Nephron (organoid): ENCODE measurements at regions not wholly inside any gene's neighbourhood (a gene's known extent, or its start where the extent isn't known, plus 50 kb on each side); places are given as distances from the start of the nearest gene placed in this dataset.

ENCODE experiments used
- H3K27ac Mint-ChIP-seq, 3 experiments: 2 replicates each; pipeline ENCODE4 v1.8.0; 2020; ENCODE audit warnings: mixed read lengths in 3 of 3, mild to moderate bottlenecking in 2 of 3, moderate library complexity in 1 of 3
- H3K27me3 Mint-ChIP-seq: 2 replicates; pipeline ENCODE4 v1.8.0; 2021; ENCODE audit warnings: low read depth, mild to moderate bottlenecking, moderate library complexity, mixed read lengths
- H3K36me3 Mint-ChIP-seq: 2 replicates; pipeline ENCODE4 v1.8.0; 2020; ENCODE audit warnings: low read depth, mixed read lengths
- H3K4me1 Mint-ChIP-seq: 2 replicates; pipeline ENCODE4 v1.8.0; 2020; ENCODE audit warnings: mixed read lengths
- H3K4me3 Mint-ChIP-seq, 3 experiments: 2 replicates each; pipeline ENCODE4 v1.8.0; 2020; ENCODE audit warnings: mild to moderate bottlenecking in 3 of 3, mixed read lengths in 3 of 3, moderate library complexity in 2 of 3
- H3K9me3 Mint-ChIP-seq: 2 replicates; pipeline ENCODE4 v1.8.0; 2020; ENCODE audit warnings: mixed read lengths
- TF ChIP-seq, protein P1 (sequence below), 3 experiments: fragments of 200-600 bp; sonication (generic); IDR thresholded peaks; one replicate each; pipeline ENCODE4 v1.5.0; 2021; ENCODE audit warnings: antibody characterized with exemption in 3 of 3; ENCODE audit not compliant: unreplicated experiment in 3 of 3

DNA sequence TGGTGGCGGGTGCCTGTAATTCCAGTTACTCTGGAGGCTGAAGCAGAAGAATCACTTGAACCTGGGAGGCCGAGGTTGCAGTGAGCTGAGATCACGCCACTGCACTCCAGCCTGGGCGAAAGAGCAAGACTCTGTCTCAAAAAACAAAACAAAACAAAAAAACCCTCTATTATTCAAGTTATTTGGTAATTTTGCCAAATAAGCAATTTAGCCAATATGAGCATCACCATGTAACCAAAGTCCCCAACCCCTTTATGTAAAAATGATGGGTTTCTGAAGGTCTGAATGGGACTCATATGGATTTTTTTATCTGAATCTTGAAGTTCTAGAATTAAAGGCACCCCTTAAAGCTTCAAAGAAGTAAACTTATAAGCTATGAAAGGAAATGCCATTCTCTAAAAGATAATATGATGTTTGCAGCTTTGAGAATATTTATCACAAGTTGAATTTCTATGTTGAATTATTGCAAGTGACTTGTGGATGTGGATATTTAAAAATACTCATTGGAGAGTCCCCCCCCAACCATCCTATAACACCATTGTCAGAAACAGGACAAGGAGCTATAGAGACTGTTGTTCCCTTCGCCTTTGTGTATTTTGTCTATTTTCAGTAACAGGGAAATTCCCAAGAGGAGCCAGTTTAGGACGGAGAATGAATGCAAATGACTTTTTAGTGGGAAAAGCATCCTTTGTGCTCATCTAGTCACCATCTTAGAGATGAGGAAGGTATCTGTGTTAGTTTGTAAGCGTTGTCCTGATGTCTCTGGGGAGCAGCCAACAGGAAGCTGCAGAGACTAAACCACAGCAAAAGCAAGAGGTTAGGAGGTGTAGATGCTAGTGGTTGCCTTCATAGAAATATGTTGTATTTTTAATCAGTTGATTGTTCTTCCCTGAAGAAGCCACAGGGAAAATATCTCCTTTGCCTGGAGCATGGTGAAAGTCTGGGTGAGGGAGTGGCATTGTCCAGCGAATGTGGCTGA is 68.3 kb downstream of the TET3 start:
- peaks cover 37% of the 10 kb centered on the region for H3K36me3 Mint-ChIP-seq
- H3K27ac Mint-ChIP-seq: no peak overlapping the region
- no peak overlapping the region for H3K4me3 Mint-ChIP-seq
- no peaks in the 10 kb centered on the region for H3K27me3 Mint-ChIP-seq
- TF ChIP-seq, protein P1, sequence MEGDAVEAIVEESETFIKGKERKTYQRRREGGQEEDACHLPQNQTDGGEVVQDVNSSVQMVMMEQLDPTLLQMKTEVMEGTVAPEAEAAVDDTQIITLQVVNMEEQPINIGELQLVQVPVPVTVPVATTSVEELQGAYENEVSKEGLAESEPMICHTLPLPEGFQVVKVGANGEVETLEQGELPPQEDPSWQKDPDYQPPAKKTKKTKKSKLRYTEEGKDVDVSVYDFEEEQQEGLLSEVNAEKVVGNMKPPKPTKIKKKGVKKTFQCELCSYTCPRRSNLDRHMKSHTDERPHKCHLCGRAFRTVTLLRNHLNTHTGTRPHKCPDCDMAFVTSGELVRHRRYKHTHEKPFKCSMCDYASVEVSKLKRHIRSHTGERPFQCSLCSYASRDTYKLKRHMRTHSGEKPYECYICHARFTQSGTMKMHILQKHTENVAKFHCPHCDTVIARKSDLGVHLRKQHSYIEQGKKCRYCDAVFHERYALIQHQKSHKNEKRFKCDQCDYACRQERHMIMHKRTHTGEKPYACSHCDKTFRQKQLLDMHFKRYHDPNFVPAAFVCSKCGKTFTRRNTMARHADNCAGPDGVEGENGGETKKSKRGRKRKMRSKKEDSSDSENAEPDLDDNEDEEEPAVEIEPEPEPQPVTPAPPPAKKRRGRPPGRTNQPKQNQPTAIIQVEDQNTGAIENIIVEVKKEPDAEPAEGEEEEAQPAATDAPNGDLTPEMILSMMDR (IDR thresholded peaks at IDR 0.05; ENCODE audit: unreplicated experiment in 3 of 3): no peak
- peaks cover 32% of the 10 kb centered on the region for H3K4me1 Mint-ChIP-seq
- H3K9me3 Mint-ChIP-seq: no peaks in the 10 kb centered on the region

DNA sequence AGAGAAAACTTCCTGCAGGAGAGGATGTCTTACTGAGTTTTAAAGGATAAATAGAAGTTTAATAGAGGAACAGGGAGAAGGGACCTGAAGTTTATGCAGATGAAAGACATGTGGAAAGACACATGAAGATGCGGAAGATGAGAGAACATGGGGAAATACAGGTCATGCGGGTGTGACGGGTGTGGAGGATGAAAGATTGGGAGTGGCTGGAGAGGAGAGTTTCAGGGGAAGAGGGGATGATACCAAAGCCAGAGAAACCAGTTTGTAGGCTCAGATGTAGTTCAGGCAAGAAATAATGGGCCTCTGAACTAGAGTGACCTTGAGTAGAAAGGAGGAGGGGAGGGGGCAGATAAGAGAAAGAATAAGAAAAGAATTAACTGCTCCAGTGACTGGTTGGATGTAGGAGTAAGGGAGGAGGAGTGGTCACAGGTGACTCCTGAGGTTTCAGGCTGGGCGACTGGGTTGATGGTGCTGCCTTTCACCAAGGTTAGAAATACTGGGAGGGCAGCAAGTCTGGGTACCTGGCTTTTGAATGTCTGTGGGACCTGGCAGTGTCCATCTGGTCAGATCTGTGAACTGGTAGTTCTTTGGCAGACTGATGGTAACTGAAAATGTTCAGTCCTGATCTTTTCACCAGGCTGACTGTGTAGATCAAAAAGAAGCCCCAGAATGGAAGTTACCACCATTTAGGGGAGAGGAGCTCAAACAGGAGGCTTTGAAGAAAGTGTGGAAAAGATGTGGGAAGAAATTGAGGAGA is 69.4 kb downstream of the TET3 start:
- Mint-ChIP-seq H3K27me3 (no peaks in the 10 kb centered on the region), H3K4me3 (no peak overlapping the region), H3K4me1 (peaks cover 24% of the 10 kb centered on the region), H3K36me3 (peaks cover 36% of the 10 kb centered on the region), H3K9me3 (no peaks in the 10 kb centered on the region), H3K27ac (no peak overlapping the region)
- TF ChIP-seq, protein P1 (IDR thresholded peaks at IDR 0.05; ENCODE audit: unreplicated experiment in 3 of 3): no peak

DNA sequence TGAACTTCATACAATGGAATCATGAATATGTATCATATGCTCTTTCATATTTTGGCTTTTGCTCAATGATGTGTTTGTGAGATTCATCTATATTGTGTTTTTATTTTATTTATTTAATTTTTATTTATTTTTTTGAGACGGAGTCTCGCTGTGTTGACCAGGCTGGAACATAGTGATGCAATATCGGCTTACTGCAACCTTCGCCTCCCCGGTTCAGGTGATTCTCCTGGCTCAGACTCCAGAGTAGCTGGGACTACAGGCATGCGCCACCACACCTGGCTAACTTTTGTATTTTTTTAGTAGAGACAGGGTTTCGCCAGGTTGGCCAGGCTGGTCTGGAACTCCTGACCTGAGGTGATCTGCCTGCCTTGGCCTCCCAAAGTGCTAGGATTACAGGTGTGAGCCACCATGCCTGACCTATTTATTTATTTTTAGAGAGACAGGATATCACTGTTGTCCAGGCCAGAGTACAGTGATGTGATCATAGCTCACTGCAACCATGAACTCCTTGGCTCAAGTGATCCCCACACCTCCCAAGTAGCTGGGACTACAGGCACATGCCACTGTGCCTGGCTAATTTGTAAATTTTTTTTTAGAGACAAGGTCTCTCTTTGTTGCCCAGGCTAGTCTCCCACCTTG is 74.5 kb downstream of the TET3 start:
- no peak overlapping the region for H3K4me3 Mint-ChIP-seq
- H3K36me3 Mint-ChIP-seq: peaks cover 45% of the 10 kb centered on the region
- peaks cover 8% of the 10 kb centered on the region for H3K4me1 Mint-ChIP-seq
- H3K27ac Mint-ChIP-seq: no peak overlapping the region
- no peaks in the 10 kb centered on the region for H3K9me3 Mint-ChIP-seq
- no peaks in the 10 kb centered on the region for H3K27me3 Mint-ChIP-seq
- TF ChIP-seq, protein P1 (IDR thresholded peaks at IDR 0.05; ENCODE audit: unreplicated experiment in 3 of 3): no peak

DNA sequence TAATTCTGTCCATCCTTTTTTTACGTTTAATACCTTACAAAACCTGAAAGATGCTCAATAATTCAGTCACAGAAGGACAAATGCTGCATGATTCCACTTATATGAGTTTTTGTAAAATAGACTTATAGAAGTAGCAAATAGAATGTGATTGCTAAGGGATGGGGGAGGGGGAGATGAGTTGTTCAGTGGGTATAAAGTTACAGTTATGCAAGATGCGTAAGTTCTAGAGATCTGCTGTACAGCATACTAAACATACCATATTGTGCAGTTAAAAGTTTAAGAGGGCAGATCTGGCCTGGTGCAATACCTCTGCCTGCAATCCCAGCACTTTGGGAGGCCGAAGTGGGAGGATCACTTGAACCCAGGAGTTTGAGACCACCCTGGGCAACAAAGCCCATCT is 78.8 kb downstream of the TET3 start:
- TF ChIP-seq, protein P1 (IDR thresholded peaks at IDR 0.05; ENCODE audit: unreplicated experiment in 3 of 3): no peak

DNA sequence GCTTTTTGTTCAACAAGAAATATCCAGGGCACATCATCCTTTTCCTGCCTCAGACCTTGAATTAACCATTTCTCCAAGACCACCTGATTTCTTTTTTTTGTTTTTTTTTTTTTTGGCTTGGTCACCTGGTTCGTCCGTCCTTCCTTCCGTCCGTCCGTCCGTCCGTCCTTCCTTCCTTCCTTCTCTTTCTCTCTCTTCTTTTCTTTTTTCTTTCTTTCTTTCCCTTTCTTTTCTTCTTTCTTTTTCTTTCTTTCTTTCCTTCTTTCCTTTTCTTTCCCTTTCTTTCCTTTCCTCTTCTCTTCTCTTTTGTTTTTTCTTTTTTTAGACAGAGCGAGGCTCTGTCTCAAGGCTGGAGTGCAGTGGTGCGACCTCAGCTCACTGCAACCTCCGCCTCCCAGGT is 80.7 kb downstream of the TET3 start:
- Mint-ChIP-seq H3K4me3 (no peak overlapping the region), H3K9me3 (no peaks in the 10 kb centered on the region), H3K27me3 (no peaks in the 10 kb centered on the region), H3K36me3 (peaks cover 36% of the 10 kb centered on the region), H3K4me1 (peaks cover 16% of the 10 kb centered on the region), H3K27ac (no peak overlapping the region)
- TF ChIP-seq, protein P1 (IDR thresholded peaks at IDR 0.05; ENCODE audit: unreplicated experiment in 3 of 3): no peak

More for the DNA sequence above, 78.8 kb downstream of the TET3 start:
- peaks cover 16% of the 10 kb centered on the region for H3K4me1 Mint-ChIP-seq
- H3K4me3 Mint-ChIP-seq: no peak overlapping the region
- peaks cover 41% of the 10 kb centered on the region for H3K36me3 Mint-ChIP-seq
- no peak overlapping the region for H3K27ac Mint-ChIP-seq
- H3K9me3 Mint-ChIP-seq: no peaks in the 10 kb centered on the region
- no peaks in the 10 kb centered on the region for H3K27me3 Mint-ChIP-seq
